Endothelial cell of umbilical vein (primary cell): ENCODE measurements at regions not wholly inside any gene's neighbourhood (a gene's known extent, or its start where the extent isn't known, plus 50 kb on each side); places are given as distances from the start of the nearest gene placed in this dataset.

Experiments used
- BruUV-seq: library from RNA; stranded (reverse); fragments of 400-500 nt; replicated peaks from 2 replicates; lab custom pipeline; 2021; lab: Mats Ljungman, UMichigan
- CTCF ChIA-PET: fragments of 300-600, 350-600 bp; sonication (Branson Sonifier 250); formaldehyde crosslinking; loops from one replicate; lab custom pipeline; 2021; ENCODE audit warnings: antibody characterized with exemption, inconsistent platforms; lab: Charles Lee
- POLR2A ChIA-PET: fragments of 300-600, 350-600 bp; sonication (Branson Sonifier 250); formaldehyde crosslinking; loops from one replicate; lab custom pipeline; 2021; ENCODE audit warnings: antibody characterized with exemption, inconsistent platforms; lab: Charles Lee
- DNase-seq: peaks from one replicate; pipeline ENCODE4 v3.0.0-alpha.2; 2011; ENCODE audit warnings: low read depth, low spot score
- FAIRE-seq: peaks from 2 replicates; lab custom pipeline; 2011; peaks lifted over from hg19 to GRCh38; lab: Jason Lieb, UNC
- H2AFZ ChIP-seq: 2 replicates; pipeline ENCODE4 v1.6.0; 2012; ENCODE audit warnings: low read depth, low read length, control low read depth, inconsistent platforms
- H3K27ac ChIP-seq: 2 replicates; pipeline ENCODE4 v1.5.1; 2011; ENCODE audit warnings: low read depth, mild to moderate bottlenecking, control low read depth, low read length, moderate library complexity; ENCODE audit not compliant: insufficient read depth
- H3K27me3 ChIP-seq, 2 experiments: 2 replicates each; pipeline versions ENCODE4 v1.6.0 to v1.6.1; 2011; ENCODE audit warnings: low read length in 2 of 2, mixed read lengths in 1 of 2; ENCODE audit not compliant: control insufficient read depth in 2 of 2, insufficient read depth in 2 of 2
- H3K36me3 ChIP-seq, 2 experiments: 2 replicates in 1 of 2; 3 replicates in 1 of 2; pipeline ENCODE4 v1.5.1; 2011; ENCODE audit warnings: low read length in 2 of 2, mild to moderate bottlenecking in 1 of 2, moderate library complexity in 1 of 2; ENCODE audit not compliant: control insufficient read depth in 2 of 2, insufficient read depth in 2 of 2; ENCODE audit errors: extremely low read depth in 1 of 2
- H3K4me1 ChIP-seq: 3 replicates; pipeline ENCODE4 v1.5.1; 2011; ENCODE audit warnings: mild to moderate bottlenecking, low read length; ENCODE audit not compliant: control insufficient read depth, insufficient read depth; ENCODE audit errors: extremely low read depth
- H3K4me2 ChIP-seq: 2 replicates; pipeline ENCODE4 v1.6.1; 2011; ENCODE audit warnings: low read length, control low read depth, mixed read lengths; ENCODE audit not compliant: insufficient read depth
- H3K4me3 ChIP-seq, 3 experiments: fragments of 200-600 bp in 1 of 3; sonication (generic), shearing (Covaris generic) in 1 of 3; replicated peaks in 1 of 3; 2 replicates each; pipeline ENCODE4 v1.5.1; 2011 to 2016; ENCODE audit warnings: control low read depth in 3 of 3, low read length in 3 of 3, mild to moderate bottlenecking in 2 of 3, inconsistent platforms in 1 of 3, low read depth in 1 of 3, moderate library complexity in 1 of 3; ENCODE audit not compliant: insufficient read depth in 1 of 3
- H3K79me2 ChIP-seq: 2 replicates; pipeline ENCODE4 v1.6.0; 2012; ENCODE audit warnings: low read length, inconsistent platforms; ENCODE audit not compliant: control insufficient read depth, insufficient read depth
- H3K9ac ChIP-seq: replicated peaks from 2 replicates; pipeline ENCODE3; 2011; ENCODE audit warnings: low read length, control low read depth; ENCODE audit not compliant: insufficient read depth; ENCODE audit errors: extremely low read depth
- H3K9me1 ChIP-seq: replicated peaks from 3 replicates; pipeline ENCODE4 v1.6.0; 2011; ENCODE audit warnings: mild to moderate bottlenecking, low read length; ENCODE audit not compliant: control insufficient read depth, insufficient read depth; ENCODE audit errors: extremely low read depth
- H3K9me3 ChIP-seq: replicated peaks from 2 replicates; pipeline ENCODE4 v1.5.1; 2012; ENCODE audit warnings: low read length, inconsistent platforms; ENCODE audit not compliant: control insufficient read depth, insufficient read depth
- H4K20me1 ChIP-seq: replicated peaks from 2 replicates; pipeline ENCODE3; 2011; ENCODE audit warnings: mild to moderate bottlenecking, low read length; ENCODE audit not compliant: control insufficient read depth, insufficient read depth; ENCODE audit errors: extremely low read depth
- CTCF ChIP-seq, 2 donors: IDR thresholded peaks; 1 replicate in 1 of 2; 2 replicates in 1 of 2; pipeline ENCODE4 v1.5.1; 2011; ENCODE audit warnings: low read length in 2 of 2, mild to moderate bottlenecking in 2 of 2, moderate library complexity in 2 of 2, control low read depth in 1 of 2, inconsistent platforms in 1 of 2, low read depth in 1 of 2; ENCODE audit not compliant: insufficient read depth in 1 of 2; ENCODE audit errors: extremely low read depth in 1 of 2
- EZH2 ChIP-seq: IDR thresholded peaks from 2 replicates; pipeline ENCODE4 v1.6.1; 2012; ENCODE audit warnings: borderline replicate concordance, low read depth, mild to moderate bottlenecking, moderate library complexity, low read length, inconsistent platforms; ENCODE audit not compliant: severe bottlenecking
- FOS ChIP-seq: IDR thresholded peaks from 2 replicates; pipeline ENCODE4 v1.6.1; 2011; ENCODE audit warnings: mild to moderate bottlenecking, low read length, moderate library complexity, borderline replicate concordance; ENCODE audit not compliant: insufficient read depth
- GATA2 ChIP-seq: IDR thresholded peaks from 2 replicates; pipeline ENCODE4 v1.7.0; 2011; ENCODE audit warnings: low read depth, mild to moderate bottlenecking, moderate library complexity, mixed read lengths, low read length; ENCODE audit not compliant: insufficient read length, insufficient read depth
- JUN ChIP-seq: IDR thresholded peaks from 2 replicates; pipeline ENCODE4 v1.6.1; 2011; ENCODE audit warnings: borderline replicate concordance, low read depth; ENCODE audit not compliant: insufficient read length, insufficient read depth
- MAX ChIP-seq: IDR thresholded peaks from 2 replicates; pipeline ENCODE4 v1.6.1; 2011; ENCODE audit not compliant: insufficient read depth, insufficient read length
- MYC ChIP-seq: IDR thresholded peaks from one replicate; pipeline ENCODE4 v1.6.1; 2011; ENCODE audit warnings: mild to moderate bottlenecking, low read depth, low read length
- POLR2A ChIP-seq: IDR thresholded peaks from 2 replicates; pipeline ENCODE4 v1.6.1; 2012; ENCODE audit warnings: low read depth, mild to moderate bottlenecking, control low read depth, low read length
- POLR2AphosphoS5 ChIP-seq: IDR thresholded peaks from 2 replicates; pipeline ENCODE4 v1.6.1; 2012; ENCODE audit warnings: low read depth, mild to moderate bottlenecking, control low read depth, low read length, moderate library complexity; ENCODE audit not compliant: insufficient read depth
- dilution Hi-C: fragments of 300-500 bp; cut with MboI; formaldehyde crosslinking; loops from one replicate; pipeline ENCODE4 v1.15.0; 2019; ENCODE audit warnings: low sequenced_read_pairs; ENCODE audit not compliant: extremely low pct_ligation_motif_present
- intact Hi-C: fragments of 100-400 bp; cut with micrococcal nuclease; formaldehyde crosslinking; loops from one replicate; pipeline ENCODE4 v1.10.0; 2022

- Histone ChIP-seq H3K9me3 (no peaks in the 10 kb centered on the region), H4K20me1 (no peaks in the 10 kb centered on the region), H2AFZ (no peak overlapping the region), H3K4me1 (no peaks in the 10 kb centered on the region), H3K9me1 (no peaks in the 10 kb centered on the region), H3K27me3 (no peaks in the 10 kb centered on the region), H3K9ac (no peak overlapping the region), H3K4me3 (no peak overlapping the region), H3K79me2 (no peaks in the 10 kb centered on the region), H3K4me2 (no peak overlapping the region), H3K27ac (no peak overlapping the region), H3K36me3 (no peaks in the 10 kb centered on the region)
- dilution Hi-C loops (no loop called here), intact Hi-C loops (no loop called here)
- no peak for TF ChIP-seq GATA2
- TF ChIP-seq MYC = no peak
- TF ChIP-seq POLR2A = no peak
- no peak for TF ChIP-seq POLR2AphosphoS5
- no peak for TF ChIP-seq JUN
- no peak for TF ChIP-seq MAX
- no TSS peak for BruUV-seq
- ChIA-PET CTCF (interaction anchor here (0.7 to 1.3 kb wide), 4 partner anchors 17 to 103 kb away, joined by 3 to 5 read pairs (median 3); no protein-coding TSS in a partner anchor), POLR2A (no interaction called here)
- no peak for FAIRE-seq
- DNase-seq = peak; percentile 54
Observed at GRCh38 chr3:39601241-39601640, 133.8 kb downstream of the MOBP start.

GRCh38 chr3:39605837-39606236 lies 138.4 kb downstream of the MOBP start:
- H3K4me3 ChIP-seq = no peak overlapping the region
- ChIA-PET POLR2A (no interaction called here), CTCF (no interaction called here)
- no peak overlapping the region for H3K27ac ChIP-seq
- H4K20me1 ChIP-seq = no peaks in the 10 kb centered on the region
- TF ChIP-seq FOS (no peak), POLR2A (no peak), GATA2 (no peak), CTCF (IDR thresholded peaks at IDR 0.05; ENCODE audit: extremely low read depth in 1 of 2, insufficient read depth in 1 of 2, low read depth in 1 of 2, low read length in 2 of 2) (no peak), MAX (no peak), MYC (no peak), JUN (no peak), EZH2 (no peak), POLR2AphosphoS5 (no peak)
- intact Hi-C loops (no loop called here), dilution Hi-C loops (no loop called here)
- no peak overlapping the region for H3K9ac ChIP-seq
- DNase-seq (no peak), FAIRE-seq (no peak)
- no peak overlapping the region for H2AFZ ChIP-seq
- no peaks in the 10 kb centered on the region for H3K36me3 ChIP-seq
- no peaks in the 10 kb centered on the region for H3K79me2 ChIP-seq
- H3K4me2 ChIP-seq = no peak overlapping the region
- no peaks in the 10 kb centered on the region for H3K9me1 ChIP-seq
- no peaks in the 10 kb centered on the region for H3K9me3 ChIP-seq
- no peaks in the 10 kb centered on the region for H3K4me1 ChIP-seq
- no peaks in the 10 kb centered on the region for H3K27me3 ChIP-seq
- BruUV-seq = no TSS peak
